ENCODE measurements at regions not wholly inside any gene's neighbourhood (a gene's known extent, or its start where the extent isn't known, plus 50 kb on each side); places are given as distances from the start of the nearest gene placed in this dataset.

- DNase-seq (ENCODE audit: low read depth): no peak
- no peak overlapping the region for H3K4me3 ChIP-seq (ENCODE audit: low read depth, low read length)
- no peak for TF ChIP-seq CTCF (IDR thresholded peaks at IDR 0.05; ENCODE audit: insufficient read depth, low read length)
Observed at GRCh38 chr12:66962290-66962689, 283.4 kb upstream of the GRIP1 start.

GRCh38 chr12:66963901-66964300 is 285.0 kb upstream of the GRIP1 start:
- no peak overlapping the region for H3K4me3 ChIP-seq (ENCODE audit: low read depth, low read length)
- DNase-seq (ENCODE audit: low read depth): no peak
- no peak for TF ChIP-seq CTCF (IDR thresholded peaks at IDR 0.05; ENCODE audit: insufficient read depth, low read length)

GRCh38 chr12:66964629-66965028 is 285.8 kb upstream of the GRIP1 start:
- no peak overlapping the region for H3K4me3 ChIP-seq (ENCODE audit: low read depth, low read length)
- no peak for TF ChIP-seq CTCF (IDR thresholded peaks at IDR 0.05; ENCODE audit: insufficient read depth, low read length)
- DNase-seq (ENCODE audit: low read depth): no peak

GRCh38 chr12:66965621-66966020 is 286.7 kb upstream of the GRIP1 start:
- DNase-seq (ENCODE audit: low read depth): no peak
- TF ChIP-seq CTCF (IDR thresholded peaks at IDR 0.05; ENCODE audit: insufficient read depth, low read length): no peak
- no peak overlapping the region for H3K4me3 ChIP-seq (ENCODE audit: low read depth, low read length)

GRCh38 chr12:66971816-66972215 is 292.9 kb upstream of the GRIP1 start:
- no peak overlapping the region for H3K4me3 ChIP-seq (ENCODE audit: low read depth, low read length)
- no peak for TF ChIP-seq CTCF (IDR thresholded peaks at IDR 0.05; ENCODE audit: insufficient read depth, low read length)
- DNase-seq (ENCODE audit: low read depth): no peak

- no peak overlapping the region for H3K4me3 ChIP-seq (ENCODE audit: low read depth, low read length)
- no peak for TF ChIP-seq CTCF (IDR thresholded peaks at IDR 0.05; ENCODE audit: insufficient read depth, low read length)
- DNase-seq (ENCODE audit: low read depth): no peak
Observed at GRCh38 chr12:66976526-66976925, 292.6 kb upstream of the CAND1 start.

- no peak for TF ChIP-seq CTCF (IDR thresholded peaks at IDR 0.05; ENCODE audit: insufficient read depth, low read length)
Observed at GRCh38 chr12:66978802-66979201, 290.4 kb upstream of the CAND1 start.

More at GRCh38 chr12:66978802-66979201, 290.4 kb upstream of the CAND1 start:
- H3K4me3 ChIP-seq (ENCODE audit: low read depth, low read length): no peak overlapping the region
- DNase-seq (ENCODE audit: low read depth): no peak

Data from fibroblast of the aortic adventitia (primary cell).